ENCODE measurements at regions not wholly inside any gene's neighbourhood (a gene's known extent, or its start where the extent isn't known, plus 50 kb on each side); places are given as distances from the start of the nearest gene placed in this dataset.

GRCh38 chr3:487614-488013 is 291.1 kb downstream of the CHL1 start:
- no peak overlapping the region for H3K27ac Mint-ChIP-seq
- H3K36me3 Mint-ChIP-seq (ENCODE audit: low read depth): no peaks in the 10 kb centered on the region
- no peaks in the 10 kb centered on the region for H3K9me3 Mint-ChIP-seq
- H3K27me3 Mint-ChIP-seq (ENCODE audit: low read depth): no peaks in the 10 kb centered on the region
- H3K4me1 Mint-ChIP-seq (ENCODE audit: low read depth): no peaks in the 10 kb centered on the region
- CTCF ChIA-PET: no interaction called here
- DNase-seq: no peak
- no peak overlapping the region for H3K4me3 Mint-ChIP-seq
- intact Hi-C loops (cut with micrococcal nuclease): no loop called here

GRCh38 chr3:492586-493316 is 296.2 kb downstream of the CHL1 start:
- no peaks in the 10 kb centered on the region for H3K36me3 Mint-ChIP-seq (ENCODE audit: low read depth)
- CTCF ChIA-PET: no interaction called here
- no peak for DNase-seq
- no peaks in the 10 kb centered on the region for H3K9me3 Mint-ChIP-seq
- H3K4me1 Mint-ChIP-seq (ENCODE audit: low read depth): no peaks in the 10 kb centered on the region
- intact Hi-C loops (cut with micrococcal nuclease): no loop called here
- H3K27ac Mint-ChIP-seq: no peak overlapping the region
- no peak overlapping the region for H3K4me3 Mint-ChIP-seq
- no peaks in the 10 kb centered on the region for H3K27me3 Mint-ChIP-seq (ENCODE audit: low read depth)

- no peaks in the 10 kb centered on the region for H3K27me3 Mint-ChIP-seq (ENCODE audit: low read depth)
- no peaks in the 10 kb centered on the region for H3K4me1 Mint-ChIP-seq (ENCODE audit: low read depth)
- H3K27ac Mint-ChIP-seq: no peak overlapping the region
- intact Hi-C loops (cut with micrococcal nuclease): no loop called here
- no peaks in the 10 kb centered on the region for H3K9me3 Mint-ChIP-seq
- H3K36me3 Mint-ChIP-seq (ENCODE audit: low read depth): no peaks in the 10 kb centered on the region
- no peak overlapping the region for H3K4me3 Mint-ChIP-seq
- CTCF ChIA-PET: no interaction called here
- no peak for DNase-seq
Observed at GRCh38 chr3:494190-494589, 297.6 kb downstream of the CHL1 start.

GRCh38 chr3:498487-498886 is 301.9 kb downstream of the CHL1 start:
- no peaks in the 10 kb centered on the region for H3K27me3 Mint-ChIP-seq (ENCODE audit: low read depth)
- H3K27ac Mint-ChIP-seq: no peak overlapping the region
- no peaks in the 10 kb centered on the region for H3K9me3 Mint-ChIP-seq
- intact Hi-C loops (cut with micrococcal nuclease): no loop called here
- CTCF ChIA-PET: no interaction called here
- no peak overlapping the region for H3K4me3 Mint-ChIP-seq
- no peak for DNase-seq
- no peaks in the 10 kb centered on the region for H3K4me1 Mint-ChIP-seq (ENCODE audit: low read depth)
- no peaks in the 10 kb centered on the region for H3K36me3 Mint-ChIP-seq (ENCODE audit: low read depth)

- H3K4me1 Mint-ChIP-seq (ENCODE audit: low read depth): no peaks in the 10 kb centered on the region
- intact Hi-C loops (cut with micrococcal nuclease): no loop called here
Observed at GRCh38 chr3:499001-499761, 302.6 kb downstream of the CHL1 start.

GRCh38 chr3:502486-502885 is 305.9 kb downstream of the CHL1 start:
- Mint-ChIP-seq H3K4me1 (ENCODE audit: low read depth) (no peaks in the 10 kb centered on the region), H3K4me3 (no peak overlapping the region), H3K27me3 (ENCODE audit: low read depth) (no peaks in the 10 kb centered on the region), H3K36me3 (ENCODE audit: low read depth) (no peaks in the 10 kb centered on the region), H3K27ac (no peak overlapping the region), H3K9me3 (peaks cover 8% of the 10 kb centered on the region)
- DNase-seq: no peak
- intact Hi-C loops (cut with micrococcal nuclease): no loop called here
- CTCF ChIA-PET: no interaction called here

More at GRCh38 chr3:499001-499761, 302.6 kb downstream of the CHL1 start:
- Mint-ChIP-seq H3K4me3 (no peak overlapping the region), H3K27me3 (ENCODE audit: low read depth) (no peaks in the 10 kb centered on the region), H3K9me3 (no peaks in the 10 kb centered on the region), H3K27ac (no peak overlapping the region), H3K36me3 (ENCODE audit: low read depth) (no peaks in the 10 kb centered on the region)
- CTCF ChIA-PET: no interaction called here
- DNase-seq: no peak

- H3K4me3 Mint-ChIP-seq: no peak overlapping the region
- intact Hi-C loops (cut with micrococcal nuclease): no loop called here
- DNase-seq: no peak
- no peaks in the 10 kb centered on the region for H3K4me1 Mint-ChIP-seq (ENCODE audit: low read depth)
- H3K27ac Mint-ChIP-seq: no peak overlapping the region
- H3K36me3 Mint-ChIP-seq (ENCODE audit: low read depth): no peaks in the 10 kb centered on the region
- CTCF ChIA-PET: no interaction called here
- peaks cover 4% of the 10 kb centered on the region for H3K9me3 Mint-ChIP-seq
- H3K27me3 Mint-ChIP-seq (ENCODE audit: low read depth): no peaks in the 10 kb centered on the region
Observed at GRCh38 chr3:513301-513700, 316.7 kb downstream of the CHL1 start.

GRCh38 chr3:514192-514591 is 317.6 kb downstream of the CHL1 start:
- Mint-ChIP-seq H3K27me3 (ENCODE audit: low read depth) (no peaks in the 10 kb centered on the region), H3K27ac (no peak overlapping the region), H3K4me3 (no peak overlapping the region), H3K36me3 (ENCODE audit: low read depth) (no peaks in the 10 kb centered on the region), H3K9me3 (peaks cover 2% of the 10 kb centered on the region), H3K4me1 (ENCODE audit: low read depth) (no peaks in the 10 kb centered on the region)
- intact Hi-C loops (cut with micrococcal nuclease): no loop called here
- no peak for DNase-seq
- CTCF ChIA-PET: no interaction called here

- CTCF ChIA-PET: interaction anchor here (0.5 kb wide), 1 partner anchor 364 kb away, joined by 3 read pairs; no protein-coding TSS in a partner anchor
- intact Hi-C loops (cut with micrococcal nuclease): no loop called here
- DNase-seq: no peak
- H3K27ac Mint-ChIP-seq: no peak overlapping the region
- no peaks in the 10 kb centered on the region for H3K27me3 Mint-ChIP-seq (ENCODE audit: low read depth)
- no peaks in the 10 kb centered on the region for H3K4me1 Mint-ChIP-seq (ENCODE audit: low read depth)
- H3K4me3 Mint-ChIP-seq: no peak overlapping the region
- no peaks in the 10 kb centered on the region for H3K9me3 Mint-ChIP-seq
- no peaks in the 10 kb centered on the region for H3K36me3 Mint-ChIP-seq (ENCODE audit: low read depth)
Observed at GRCh38 chr3:519026-519425, 322.5 kb downstream of the CHL1 start.

GRCh38 chr3:522888-523287 is 326.3 kb downstream of the CHL1 start:
- Mint-ChIP-seq H3K27me3 (ENCODE audit: low read depth) (no peaks in the 10 kb centered on the region), H3K4me3 (no peak overlapping the region), H3K36me3 (ENCODE audit: low read depth) (no peaks in the 10 kb centered on the region), H3K27ac (no peak overlapping the region), H3K9me3 (peaks cover 4% of the 10 kb centered on the region), H3K4me1 (ENCODE audit: low read depth) (no peaks in the 10 kb centered on the region)
- intact Hi-C loops (cut with micrococcal nuclease): no loop called here
- CTCF ChIA-PET: no interaction called here
- no peak for DNase-seq

- H3K27me3 Mint-ChIP-seq (ENCODE audit: low read depth): no peaks in the 10 kb centered on the region
- DNase-seq: no peak
- peaks cover 4% of the 10 kb centered on the region for H3K9me3 Mint-ChIP-seq
- intact Hi-C loops (cut with micrococcal nuclease): no loop called here
- H3K27ac Mint-ChIP-seq: no peak overlapping the region
- CTCF ChIA-PET: no interaction called here
- H3K4me1 Mint-ChIP-seq (ENCODE audit: low read depth): no peaks in the 10 kb centered on the region
- no peaks in the 10 kb centered on the region for H3K36me3 Mint-ChIP-seq (ENCODE audit: low read depth)
- H3K4me3 Mint-ChIP-seq: no peak overlapping the region
Observed at GRCh38 chr3:525415-525814, 328.9 kb downstream of the CHL1 start.

- H3K27me3 Mint-ChIP-seq (ENCODE audit: low read depth): peaks cover 2% of the 10 kb centered on the region
- CTCF ChIA-PET: interaction anchor here (1.0 kb wide), 1 partner anchor 11 kb away, joined by 3 read pairs; no protein-coding TSS in a partner anchor
Observed at GRCh38 chr3:535566-536416, 339.2 kb downstream of the CHL1 start.

More at GRCh38 chr3:535566-536416, 339.2 kb downstream of the CHL1 start:
- H3K27ac Mint-ChIP-seq: no peak overlapping the region
- H3K36me3 Mint-ChIP-seq (ENCODE audit: low read depth): no peaks in the 10 kb centered on the region
- H3K4me3 Mint-ChIP-seq: no peak overlapping the region
- intact Hi-C loops (cut with micrococcal nuclease): no loop called here
- no peak for DNase-seq
- no peaks in the 10 kb centered on the region for H3K4me1 Mint-ChIP-seq (ENCODE audit: low read depth)
- H3K9me3 Mint-ChIP-seq: peaks cover 8% of the 10 kb centered on the region
